ENCODE measurements at regions not wholly inside any gene's neighbourhood (a gene's known extent, or its start where the extent isn't known, plus 50 kb on each side); places are given as distances from the start of the nearest gene placed in this dataset.
A peak's percentile ranks its signal among the peaks of the same experiment; 100 is the strongest.

- Mint-ChIP-seq H3K27ac (no peak overlapping the region), H3K4me3 (no peak overlapping the region), H3K9me3 (no peaks in the 10 kb centered on the region), H3K4me1 (ENCODE audit: low read depth) (no peaks in the 10 kb centered on the region), H3K36me3 (ENCODE audit: low read depth) (no peaks in the 10 kb centered on the region), H3K27me3 (no peaks in the 10 kb centered on the region)
- Histone ChIP-seq H3K36me3 (ENCODE audit: insufficient read depth, low read length) (no peaks in the 10 kb centered on the region), H3K27ac (ENCODE audit: low read depth in 1 of 2, low read length in 2 of 2) (no peak overlapping the region), H3K4me1 (ENCODE audit: insufficient read depth, low read length) (no peaks in the 10 kb centered on the region), H3K4me3 (ENCODE audit: low read length) (no peak overlapping the region), H3K27me3 (ENCODE audit: control insufficient read depth in 1 of 2, insufficient read depth in 2 of 2, low read length in 2 of 2) (no peaks in the 10 kb centered on the region), H3K9me3 (ENCODE audit: control insufficient read depth in 1 of 2, insufficient read depth in 1 of 2, low read length in 2 of 2) (peaks cover 0 to 19% of the 10 kb centered on the region in 2 experiments)
- intact Hi-C loops (cut with DNase I, micrococcal nuclease) = no loop called here
- DNase-seq (no peak), ATAC-seq (ENCODE audit: poor library complexity) (no peak)
- CTCF ChIA-PET = no interaction called here
- POLR2A ChIA-PET = no interaction called here
- TF ChIP-seq CTCF (IDR thresholded peaks at IDR 0.05) = no peak
Observed at GRCh38 chr20:16970776-16971175, 222.6 kb downstream of the OTOR start.

GRCh38 chr20:16974080-16974854 is 226.1 kb downstream of the OTOR start:
- Mint-ChIP-seq H3K4me3 (no peak overlapping the region), H3K27me3 (no peaks in the 10 kb centered on the region), H3K27ac (no peak overlapping the region), H3K9me3 (peaks cover 3% of the 10 kb centered on the region), H3K36me3 (ENCODE audit: low read depth) (no peaks in the 10 kb centered on the region), H3K4me1 (ENCODE audit: low read depth) (no peaks in the 10 kb centered on the region)
- no peak for TF ChIP-seq CTCF (IDR thresholded peaks at IDR 0.05)
- ChIA-PET CTCF (no interaction called here), POLR2A (no interaction called here)
- Histone ChIP-seq H3K27me3 (ENCODE audit: control insufficient read depth in 1 of 2, insufficient read depth in 2 of 2, low read length in 2 of 2) (no peaks in the 10 kb centered on the region), H3K9me3 (ENCODE audit: control insufficient read depth in 1 of 2, insufficient read depth in 1 of 2, low read length in 2 of 2) (peaks cover 0 to 22% of the 10 kb centered on the region in 2 experiments), H3K4me3 (ENCODE audit: low read length) (no peak overlapping the region), H3K27ac (ENCODE audit: low read depth in 1 of 2, low read length in 2 of 2) (no peak overlapping the region), H3K4me1 (ENCODE audit: insufficient read depth, low read length) (no peaks in the 10 kb centered on the region), H3K36me3 (ENCODE audit: insufficient read depth, low read length) (no peaks in the 10 kb centered on the region)
- intact Hi-C loops (cut with DNase I, micrococcal nuclease) = no loop called here
- ATAC-seq (ENCODE audit: poor library complexity) (no peak), DNase-seq (peak in 1 of 14 experiments; percentile 4)

GRCh38 chr20:16974855-16975162 is 226.7 kb downstream of the OTOR start:
- DNase-seq = no peak
- ATAC-seq (ENCODE audit: poor library complexity) = no peak
- Histone ChIP-seq H3K9me3 (ENCODE audit: control insufficient read depth in 1 of 2, insufficient read depth in 1 of 2, low read length in 2 of 2) (peaks cover 0 to 22% of the 10 kb centered on the region in 2 experiments), H3K4me1 (ENCODE audit: insufficient read depth, low read length) (no peaks in the 10 kb centered on the region), H3K27me3 (ENCODE audit: control insufficient read depth in 1 of 2, insufficient read depth in 2 of 2, low read length in 2 of 2) (no peaks in the 10 kb centered on the region), H3K27ac (ENCODE audit: low read depth in 1 of 2, low read length in 2 of 2) (no peak overlapping the region), H3K4me3 (ENCODE audit: low read length) (no peak overlapping the region), H3K36me3 (ENCODE audit: insufficient read depth, low read length) (no peaks in the 10 kb centered on the region)
- Mint-ChIP-seq H3K4me3 (no peak overlapping the region), H3K9me3 (peaks cover 3% of the 10 kb centered on the region), H3K36me3 (ENCODE audit: low read depth) (no peaks in the 10 kb centered on the region), H3K27me3 (no peaks in the 10 kb centered on the region), H3K4me1 (ENCODE audit: low read depth) (no peaks in the 10 kb centered on the region), H3K27ac (no peak overlapping the region)
- intact Hi-C loops (cut with DNase I, micrococcal nuclease) = no loop called here
- CTCF ChIA-PET = no interaction called here
- POLR2A ChIA-PET = no interaction called here
- no peak for TF ChIP-seq CTCF (IDR thresholded peaks at IDR 0.05)

All from CD4-positive, alpha-beta T cell (primary cell).